ENCODE measurements at regions not wholly inside any gene's neighbourhood (a gene's known extent, or its start where the extent isn't known, plus 50 kb on each side); places are given as distances from the start of the nearest gene placed in this dataset.

DNA sequence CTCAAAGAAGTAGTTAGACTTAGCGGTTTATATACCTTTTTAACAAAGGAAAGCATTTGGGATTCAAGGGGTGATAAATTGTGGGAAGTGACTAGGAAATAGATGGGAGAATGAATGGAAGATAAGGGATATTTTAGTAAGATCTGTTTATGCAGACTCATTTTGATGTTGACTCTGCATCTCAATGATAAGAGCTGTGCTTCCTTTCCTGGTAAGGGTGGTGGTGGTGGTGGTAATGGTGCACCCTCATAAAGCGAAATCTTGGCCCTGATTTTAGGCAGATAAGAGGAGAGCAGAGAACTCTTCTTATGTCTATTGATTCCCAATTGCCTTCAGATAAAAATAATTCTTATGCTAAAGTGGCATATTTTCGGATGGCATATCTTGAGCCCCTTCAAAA lies 197.1 kb downstream of the SPRY1 start:
- TF ChIP-seq, protein P1, sequence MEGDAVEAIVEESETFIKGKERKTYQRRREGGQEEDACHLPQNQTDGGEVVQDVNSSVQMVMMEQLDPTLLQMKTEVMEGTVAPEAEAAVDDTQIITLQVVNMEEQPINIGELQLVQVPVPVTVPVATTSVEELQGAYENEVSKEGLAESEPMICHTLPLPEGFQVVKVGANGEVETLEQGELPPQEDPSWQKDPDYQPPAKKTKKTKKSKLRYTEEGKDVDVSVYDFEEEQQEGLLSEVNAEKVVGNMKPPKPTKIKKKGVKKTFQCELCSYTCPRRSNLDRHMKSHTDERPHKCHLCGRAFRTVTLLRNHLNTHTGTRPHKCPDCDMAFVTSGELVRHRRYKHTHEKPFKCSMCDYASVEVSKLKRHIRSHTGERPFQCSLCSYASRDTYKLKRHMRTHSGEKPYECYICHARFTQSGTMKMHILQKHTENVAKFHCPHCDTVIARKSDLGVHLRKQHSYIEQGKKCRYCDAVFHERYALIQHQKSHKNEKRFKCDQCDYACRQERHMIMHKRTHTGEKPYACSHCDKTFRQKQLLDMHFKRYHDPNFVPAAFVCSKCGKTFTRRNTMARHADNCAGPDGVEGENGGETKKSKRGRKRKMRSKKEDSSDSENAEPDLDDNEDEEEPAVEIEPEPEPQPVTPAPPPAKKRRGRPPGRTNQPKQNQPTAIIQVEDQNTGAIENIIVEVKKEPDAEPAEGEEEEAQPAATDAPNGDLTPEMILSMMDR (IDR thresholded peaks at IDR 0.05), result no peak
- no peak for TF ChIP-seq POLR2A (IDR thresholded peaks at IDR 0.05)
